Neutrophil (primary cell): ENCODE measurements at regions not wholly inside any gene's neighbourhood (a gene's known extent, or its start where the extent isn't known, plus 50 kb on each side); places are given as distances from the start of the nearest gene placed in this dataset.

Experiments used
- H3K27ac ChIP-seq: fragments of 200-600 bp; sonication (generic); 2 replicates; pipeline ENCODE4 v1.5.1; 2016; ENCODE audit warnings: mild to moderate bottlenecking, moderate library complexity
- H3K27me3 ChIP-seq: fragments of 200-600 bp; sonication (generic); 2 replicates; pipeline ENCODE4 v1.6.0; 2016; ENCODE audit warnings: mild to moderate bottlenecking
- H3K36me3 ChIP-seq: fragments of 200-600 bp; sonication (generic); 2 replicates; pipeline ENCODE4 v1.5.1; 2017
- H3K4me1 ChIP-seq, 2 experiments: fragments of 200-600 bp in 1 of 2; sonication (generic) in 1 of 2; 1 replicate in 1 of 2; 2 replicates in 1 of 2; pipeline versions ENCODE4 v1.5.1 to v1.6.1; 2013 to 2016; ENCODE audit warnings: low read depth in 1 of 2, low read length in 1 of 2, mild to moderate bottlenecking in 1 of 2, moderate library complexity in 1 of 2; ENCODE audit not compliant: control insufficient read depth in 1 of 2, insufficient read depth in 1 of 2
- H3K4me3 ChIP-seq, 2 experiments: fragments of 200-600 bp in 1 of 2; sonication (generic) in 1 of 2; 1 replicate in 1 of 2; 2 replicates in 1 of 2; pipeline ENCODE4 v1.5.1; 2013 to 2016; ENCODE audit warnings: low read depth in 1 of 2, low read length in 1 of 2, mild to moderate bottlenecking in 1 of 2, moderate library complexity in 1 of 2
- H3K9me3 ChIP-seq: fragments of 200-600 bp; sonication (generic); 2 replicates; pipeline ENCODE4 v1.5.1; 2016
- CTCF ChIP-seq: fragments of 200-600 bp; sonication (generic); IDR thresholded peaks from 2 replicates; pipeline ENCODE4 v1.5.1; 2016; ENCODE audit warnings: antibody characterized with exemption

DNA sequence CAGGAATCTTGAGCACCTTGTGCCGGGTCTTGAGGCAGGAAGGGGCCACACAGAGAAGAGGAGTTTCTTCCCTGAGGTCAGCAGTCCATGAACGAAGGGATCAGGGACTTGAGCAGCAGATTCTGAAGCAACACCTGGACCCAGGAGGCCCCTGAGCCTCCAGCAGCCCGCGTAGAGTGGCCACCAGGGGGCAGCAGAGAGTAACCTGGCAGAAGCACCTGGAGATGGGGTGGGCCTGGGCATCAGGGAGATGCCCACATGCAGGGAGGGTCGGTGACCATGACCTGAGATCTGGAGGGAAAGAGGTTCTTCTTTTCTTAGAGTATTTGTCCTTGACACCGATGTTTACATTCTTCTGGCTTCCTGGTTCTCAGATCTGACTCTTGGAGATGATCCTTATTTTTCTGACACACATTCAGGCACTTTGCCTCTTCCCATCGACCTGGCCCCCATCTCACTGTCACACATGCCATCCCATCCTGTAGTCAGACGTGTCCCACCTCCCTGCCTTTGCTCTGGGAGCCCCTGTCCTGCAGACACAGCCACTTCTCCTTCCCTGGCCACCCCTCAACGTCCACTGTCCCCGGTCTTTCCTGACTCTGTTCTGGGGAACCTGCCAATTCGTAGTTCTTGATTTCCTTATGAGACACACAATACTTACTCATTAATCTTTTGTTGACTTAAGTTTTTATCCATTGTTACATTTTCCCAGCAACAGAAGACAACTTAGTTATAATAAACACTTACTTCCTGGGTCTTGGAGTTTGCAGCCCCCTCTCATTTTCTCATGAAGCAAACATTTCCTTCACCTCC is 66.5 kb downstream of the GGTLC2 start:
- Histone ChIP-seq H3K4me3 (no peak overlapping the region), H3K27ac (no peak overlapping the region), H3K27me3 (no peaks in the 10 kb centered on the region), H3K9me3 (no peaks in the 10 kb centered on the region), H3K4me1 (no peaks in the 10 kb centered on the region), H3K36me3 (no peaks in the 10 kb centered on the region)
- TF ChIP-seq CTCF = peak; percentile 76

DNA sequence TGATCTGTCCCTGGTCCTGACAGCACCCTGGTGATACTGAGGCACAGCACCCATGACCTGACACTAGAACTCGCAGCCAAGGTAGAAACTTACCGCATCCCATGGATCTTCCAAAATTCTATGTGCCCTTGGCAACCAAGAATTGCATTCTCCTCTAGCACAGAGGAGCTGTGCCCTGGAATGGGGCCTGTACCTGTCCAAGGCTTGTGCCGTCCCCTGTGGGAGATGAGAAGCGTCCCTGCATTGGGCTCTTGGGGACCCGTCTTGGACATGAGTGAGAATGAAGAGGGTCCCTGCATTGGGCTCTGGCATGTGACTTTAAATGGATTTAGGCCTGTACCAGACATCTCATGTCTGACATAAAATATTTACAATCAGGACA is 67.1 kb downstream of the GGTLC2 start:
- TF ChIP-seq CTCF = no peak
- no peaks in the 10 kb centered on the region for H3K36me3 ChIP-seq
- H3K9me3 ChIP-seq = no peaks in the 10 kb centered on the region
- no peaks in the 10 kb centered on the region for H3K27me3 ChIP-seq
- no peak overlapping the region for H3K4me3 ChIP-seq
- no peaks in the 10 kb centered on the region for H3K4me1 ChIP-seq
- no peak overlapping the region for H3K27ac ChIP-seq

DNA sequence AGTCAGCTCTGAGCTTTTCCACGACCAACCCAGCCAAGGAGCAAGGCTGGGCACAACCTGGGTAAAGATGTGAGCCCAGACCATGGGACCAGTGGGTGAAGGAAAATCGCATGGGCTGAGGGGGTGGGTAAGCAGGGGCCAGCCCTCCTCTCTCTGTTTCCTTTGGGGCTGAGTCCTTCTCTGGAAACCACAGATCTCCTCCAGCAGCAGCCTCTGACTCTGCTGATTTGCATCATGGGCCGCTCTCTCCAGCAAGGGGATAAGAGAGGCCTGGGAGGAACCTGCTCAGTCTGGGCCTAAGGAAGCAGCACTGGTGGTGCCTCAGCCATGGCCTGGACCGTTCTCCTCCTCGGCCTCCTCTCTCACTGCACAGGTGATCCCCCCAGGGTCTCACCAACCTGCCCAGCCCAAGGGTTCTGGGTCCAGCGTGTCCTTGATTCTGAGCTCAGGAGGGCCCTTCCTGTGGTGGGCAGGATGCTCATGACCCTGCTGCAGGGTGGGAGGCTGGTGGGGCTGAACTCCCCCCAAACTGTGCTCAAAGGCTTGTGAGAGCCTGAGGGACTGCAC is 67.8 kb downstream of the GGTLC2 start:
- H3K4me1 ChIP-seq = no peaks in the 10 kb centered on the region
- no peak overlapping the region for H3K27ac ChIP-seq
- TF ChIP-seq CTCF = no peak
- no peaks in the 10 kb centered on the region for H3K27me3 ChIP-seq
- H3K9me3 ChIP-seq = no peaks in the 10 kb centered on the region
- H3K36me3 ChIP-seq = no peaks in the 10 kb centered on the region
- H3K4me3 ChIP-seq = no peak overlapping the region

GRCh38 chr22:22712666-22713365 is 68.4 kb downstream of the GGTLC2 start:
- no peaks in the 10 kb centered on the region for H3K9me3 ChIP-seq
- no peak for TF ChIP-seq CTCF
- no peaks in the 10 kb centered on the region for H3K4me1 ChIP-seq
- no peaks in the 10 kb centered on the region for H3K36me3 ChIP-seq
- no peak overlapping the region for H3K4me3 ChIP-seq
- H3K27ac ChIP-seq = no peak overlapping the region
- no peaks in the 10 kb centered on the region for H3K27me3 ChIP-seq

GRCh38 chr22:22713416-22713815 is 69.0 kb downstream of the GGTLC2 start:
- Histone ChIP-seq H3K4me1 (no peaks in the 10 kb centered on the region), H3K27me3 (no peaks in the 10 kb centered on the region), H3K9me3 (no peaks in the 10 kb centered on the region), H3K36me3 (no peaks in the 10 kb centered on the region), H3K4me3 (no peak overlapping the region), H3K27ac (no peak overlapping the region)
- TF ChIP-seq CTCF = no peak
